ENCODE measurements at regions not wholly inside any gene's neighbourhood (a gene's known extent, or its start where the extent isn't known, plus 50 kb on each side); places are given as distances from the start of the nearest gene placed in this dataset.

GRCh38 chr16:65660390-65660789 lies 538.5 kb upstream of the CDH11 start:
- ATAC-seq (no peak), DNase-seq (ENCODE audit: low spot score) (no peak)
- H3K4me3 Mint-ChIP-seq = no peak overlapping the region
- H3K27ac Mint-ChIP-seq = no peak overlapping the region
- ChIA-PET POLR2A (no interaction called here), CTCF (no interaction called here)
- no peaks in the 10 kb centered on the region for H3K36me3 Mint-ChIP-seq
- H3K27me3 Mint-ChIP-seq (ENCODE audit: low read depth) = peaks cover 2% of the 10 kb centered on the region; the same call in 1 of the 2 replicates
- TF ChIP-seq SMAD3 (CRISPR knock-in tag; IDR thresholded peaks at IDR 0.05; ENCODE audit: borderline replicate concordance) = no peak
- no peak for TF ChIP-seq ETV6 (CRISPR knock-in tag; IDR thresholded peaks at IDR 0.05)
- TF ChIP-seq ERG (CRISPR knock-in tag; IDR thresholded peaks at IDR 0.05) = no peak
- TF ChIP-seq TCF7 (CRISPR knock-in tag; IDR thresholded peaks at IDR 0.05; ENCODE audit: low read depth) = no peak
- TF ChIP-seq NFATC4 (CRISPR knock-in tag; IDR thresholded peaks at IDR 0.05) = no peak
- no peak for TF ChIP-seq OVOL2 (CRISPR knock-in tag; IDR thresholded peaks at IDR 0.05; ENCODE audit: borderline replicate concordance)
- no peak for TF ChIP-seq MXD4 (CRISPR knock-in tag; IDR thresholded peaks at IDR 0.05; ENCODE audit: borderline replicate concordance)
- no peak for TF ChIP-seq ZNF671 (CRISPR knock-in tag; IDR thresholded peaks at IDR 0.05)
- TF ChIP-seq ELF4 (CRISPR knock-in tag; IDR thresholded peaks at IDR 0.05; ENCODE audit: low read depth) = no peak
- TF ChIP-seq MAX (CRISPR knock-in tag; IDR thresholded peaks at IDR 0.05) = no peak
- peaks cover 38% of the 10 kb centered on the region for H3K4me1 Mint-ChIP-seq
- no peaks in the 10 kb centered on the region; the same call in 1 of the 2 replicates for H3K9me3 Mint-ChIP-seq

- Mint-ChIP-seq H3K36me3 (no peaks in the 10 kb centered on the region), H3K4me3 (no peak overlapping the region), H3K4me1 (peaks cover 42% of the 10 kb centered on the region), H3K9me3 (no peaks in the 10 kb centered on the region; the same call in 1 of the 2 replicates), H3K27ac (no peak overlapping the region), H3K27me3 (ENCODE audit: low read depth) (peaks cover 2% of the 10 kb centered on the region; the same call in 1 of the 2 replicates)
- POLR2A ChIA-PET = no interaction called here
- no peak for ATAC-seq
- CTCF ChIA-PET = no interaction called here
- no peak for TF ChIP-seq RELA (CRISPR knock-in tag; IDR thresholded peaks at IDR 0.05; ENCODE audit: borderline replicate concordance)
- TF ChIP-seq ZBTB43 (CRISPR knock-in tag; IDR thresholded peaks at IDR 0.05) = no peak
- no peak for TF ChIP-seq ATF6 (CRISPR knock-in tag; IDR thresholded peaks at IDR 0.05)
- no peak for TF ChIP-seq ZNF121 (CRISPR knock-in tag; IDR thresholded peaks at IDR 0.05)
- no peak for TF ChIP-seq FOXJ3 (CRISPR knock-in tag; IDR thresholded peaks at IDR 0.05; ENCODE audit: borderline replicate concordance)
- no peak for TF ChIP-seq ESRRA (CRISPR knock-in tag; IDR thresholded peaks at IDR 0.05; ENCODE audit: borderline replicate concordance)
- TF ChIP-seq NR2C2 (CRISPR knock-in tag; IDR thresholded peaks at IDR 0.05) = no peak
- TF ChIP-seq ELF4 (CRISPR knock-in tag; IDR thresholded peaks at IDR 0.05; ENCODE audit: low read depth) = no peak
- TF ChIP-seq OVOL2 (CRISPR knock-in tag; IDR thresholded peaks at IDR 0.05; ENCODE audit: borderline replicate concordance) = no peak
- no peak for TF ChIP-seq NFYB (CRISPR knock-in tag; conservative IDR thresholded peaks at IDR 0.05; ENCODE audit: low read depth)
- no peak for TF ChIP-seq IRF1 (CRISPR knock-in tag; IDR thresholded peaks at IDR 0.05)
- no peak for DNase-seq (ENCODE audit: low spot score)
Measured at GRCh38 chr16:65659758-65660157, 537.9 kb upstream of the CDH11 start.

Measured in WTC11 (cell line).